Upper lobe of right lung (tissue), 1 donor: ENCODE measurements at regions not wholly inside any gene's neighbourhood (a gene's known extent, or its start where the extent isn't known, plus 50 kb on each side); places are given as distances from the start of the nearest gene placed in this dataset.

Source experiments
- ATAC-seq: fragments of 200-7000 bp; cut with Tn5 transposase; one replicate; pipeline ENCODE4 v1.9.1; 2020; ENCODE audit warnings: mild to moderate bottlenecking, moderate library complexity
- DNase-seq: peaks from one replicate; pipeline ENCODE4 v3.0.0-alpha.2; 2020
- H3K27ac ChIP-seq: fragments of 200-600 bp; one replicate; pipeline ENCODE4 v1.8.0; 2022
- H3K27me3 ChIP-seq: fragments of 200-600 bp; one replicate; pipeline ENCODE4 v1.8.0; 2022; ENCODE audit warnings: mild to moderate bottlenecking
- H3K36me3 ChIP-seq: fragments of 200-600 bp; one replicate; pipeline ENCODE4 v1.8.0; 2022
- H3K4me1 ChIP-seq: fragments of 200-600 bp; one replicate; pipeline ENCODE4 v1.8.0; 2022
- H3K4me3 ChIP-seq: fragments of 200-600 bp; one replicate; pipeline ENCODE4 v1.8.0; 2022; ENCODE audit warnings: mild to moderate bottlenecking
- H3K9me3 ChIP-seq: fragments of 200-600 bp; one replicate; pipeline ENCODE4 v1.8.0; 2022
- intact Hi-C: fragments of 100-400 bp; cut with DNase I; formaldehyde crosslinking; loops from one replicate; pipeline ENCODE4 v1.11.0; 2022
- TF ChIP-seq, protein P1 (sequence below): fragments of 200-600 bp; IDR thresholded peaks from one replicate; pipeline ENCODE4 v1.8.0; 2022; ENCODE audit warnings: antibody characterized with exemption
- donor health status: DM: no; HTN: yes; CAD: no; lungs with severe emphysema.

- no peaks in the 10 kb centered on the region for H3K4me1 ChIP-seq
These were observed 585.3 kb downstream of the FGF9 start for GRCh38 chr13:22256111-22256639.

GRCh38 chr13:22262001-22262885 lies 591.4 kb downstream of the FGF9 start:
- H3K4me1 ChIP-seq, result no peaks in the 10 kb centered on the region
- no peaks in the 10 kb centered on the region for H3K9me3 ChIP-seq
- ATAC-seq (no peak), DNase-seq (no peak)
- intact Hi-C loops, result no loop called here
- H3K27ac ChIP-seq, result no peak overlapping the region
- H3K36me3 ChIP-seq, result no peaks in the 10 kb centered on the region
- no peak overlapping the region for H3K4me3 ChIP-seq
- no peaks in the 10 kb centered on the region for H3K27me3 ChIP-seq
- TF ChIP-seq, protein P1, sequence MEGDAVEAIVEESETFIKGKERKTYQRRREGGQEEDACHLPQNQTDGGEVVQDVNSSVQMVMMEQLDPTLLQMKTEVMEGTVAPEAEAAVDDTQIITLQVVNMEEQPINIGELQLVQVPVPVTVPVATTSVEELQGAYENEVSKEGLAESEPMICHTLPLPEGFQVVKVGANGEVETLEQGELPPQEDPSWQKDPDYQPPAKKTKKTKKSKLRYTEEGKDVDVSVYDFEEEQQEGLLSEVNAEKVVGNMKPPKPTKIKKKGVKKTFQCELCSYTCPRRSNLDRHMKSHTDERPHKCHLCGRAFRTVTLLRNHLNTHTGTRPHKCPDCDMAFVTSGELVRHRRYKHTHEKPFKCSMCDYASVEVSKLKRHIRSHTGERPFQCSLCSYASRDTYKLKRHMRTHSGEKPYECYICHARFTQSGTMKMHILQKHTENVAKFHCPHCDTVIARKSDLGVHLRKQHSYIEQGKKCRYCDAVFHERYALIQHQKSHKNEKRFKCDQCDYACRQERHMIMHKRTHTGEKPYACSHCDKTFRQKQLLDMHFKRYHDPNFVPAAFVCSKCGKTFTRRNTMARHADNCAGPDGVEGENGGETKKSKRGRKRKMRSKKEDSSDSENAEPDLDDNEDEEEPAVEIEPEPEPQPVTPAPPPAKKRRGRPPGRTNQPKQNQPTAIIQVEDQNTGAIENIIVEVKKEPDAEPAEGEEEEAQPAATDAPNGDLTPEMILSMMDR, result no peak

More at GRCh38 chr13:22256111-22256639, 585.3 kb downstream of the FGF9 start:
- DNase-seq (no peak), ATAC-seq (no peak)
- intact Hi-C loops, result no loop called here
- Histone ChIP-seq H3K4me3 (no peak overlapping the region), H3K27me3 (no peaks in the 10 kb centered on the region), H3K27ac (no peak overlapping the region), H3K36me3 (no peaks in the 10 kb centered on the region), H3K9me3 (no peaks in the 10 kb centered on the region)
- TF ChIP-seq, protein P1, result peak; percentile 8

DNA sequence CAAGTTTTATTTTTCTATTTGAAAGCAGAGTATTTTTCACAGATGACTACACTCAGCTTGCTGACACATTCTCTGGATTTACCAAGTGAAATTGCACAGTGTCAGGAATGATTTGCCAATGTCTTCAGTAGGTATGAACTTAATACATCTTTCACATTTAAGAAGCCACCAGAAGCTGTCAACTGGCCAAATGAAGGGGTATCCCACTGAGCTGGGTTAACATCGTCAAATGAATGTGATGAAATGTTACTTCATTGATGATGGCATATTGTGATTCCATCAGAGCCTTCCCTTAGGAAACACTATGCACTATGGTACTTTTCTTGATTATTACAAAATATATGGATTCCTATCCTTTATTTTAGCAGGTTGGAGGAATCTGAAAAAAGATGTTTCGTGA lies 592.3 kb downstream of the FGF9 start:
- H3K4me1 ChIP-seq, result no peaks in the 10 kb centered on the region
- no peak overlapping the region for H3K4me3 ChIP-seq
- H3K27me3 ChIP-seq, result no peaks in the 10 kb centered on the region
- no peaks in the 10 kb centered on the region for H3K36me3 ChIP-seq
- H3K27ac ChIP-seq, result no peak overlapping the region
- intact Hi-C loops, result no loop called here
- TF ChIP-seq, protein P1, result no peak
- ATAC-seq, result no peak
- no peaks in the 10 kb centered on the region for H3K9me3 ChIP-seq
- DNase-seq, result no peak

- TF ChIP-seq, protein P1, result no peak
- ATAC-seq (no peak), DNase-seq (no peak)
- no peaks in the 10 kb centered on the region for H3K4me1 ChIP-seq
- H3K36me3 ChIP-seq, result no peaks in the 10 kb centered on the region
- H3K27ac ChIP-seq, result no peak overlapping the region
- H3K27me3 ChIP-seq, result no peaks in the 10 kb centered on the region
- H3K9me3 ChIP-seq, result no peaks in the 10 kb centered on the region
- intact Hi-C loops, result no loop called here
- H3K4me3 ChIP-seq, result no peak overlapping the region
These were observed 594.7 kb downstream of the FGF9 start for GRCh38 chr13:22265563-22265962.

GRCh38 chr13:22270881-22271280 lies 600.0 kb downstream of the FGF9 start:
- no peaks in the 10 kb centered on the region for H3K36me3 ChIP-seq
- DNase-seq, result no peak
- no peak for ATAC-seq
- no peaks in the 10 kb centered on the region for H3K27me3 ChIP-seq
- TF ChIP-seq, protein P1, result no peak
- H3K9me3 ChIP-seq, result no peaks in the 10 kb centered on the region
- intact Hi-C loops, result no loop called here
- no peak overlapping the region for H3K27ac ChIP-seq
- H3K4me3 ChIP-seq, result no peak overlapping the region
- H3K4me1 ChIP-seq, result no peaks in the 10 kb centered on the region
